RCC 7860 (cell line): ENCODE measurements at regions not wholly inside any gene's neighbourhood (a gene's known extent, or its start where the extent isn't known, plus 50 kb on each side); places are given as distances from the start of the nearest gene placed in this dataset.

ENCODE experiments used
- DNase-seq: peaks from one replicate; pipeline ENCODE4 v3.0.0-alpha.2; 2015; ENCODE audit warnings: low spot score
- FAIRE-seq: peaks from 2 replicates; lab custom pipeline; 2012; peaks lifted over from hg19 to GRCh38; lab: Jason Lieb, UNC

- DNase-seq: no peak
- no peak for FAIRE-seq
Measured at GRCh38 chr6:43912598-43913371, 142.8 kb downstream of the VEGFA start.

GRCh38 chr6:43912116-43912577 is 142.1 kb downstream of the VEGFA start:
- no peak for FAIRE-seq
- DNase-seq: no peak

- no peak for FAIRE-seq
- DNase-seq: no peak
Measured at GRCh38 chr6:43911354-43912115, 141.5 kb downstream of the VEGFA start.

DNA sequence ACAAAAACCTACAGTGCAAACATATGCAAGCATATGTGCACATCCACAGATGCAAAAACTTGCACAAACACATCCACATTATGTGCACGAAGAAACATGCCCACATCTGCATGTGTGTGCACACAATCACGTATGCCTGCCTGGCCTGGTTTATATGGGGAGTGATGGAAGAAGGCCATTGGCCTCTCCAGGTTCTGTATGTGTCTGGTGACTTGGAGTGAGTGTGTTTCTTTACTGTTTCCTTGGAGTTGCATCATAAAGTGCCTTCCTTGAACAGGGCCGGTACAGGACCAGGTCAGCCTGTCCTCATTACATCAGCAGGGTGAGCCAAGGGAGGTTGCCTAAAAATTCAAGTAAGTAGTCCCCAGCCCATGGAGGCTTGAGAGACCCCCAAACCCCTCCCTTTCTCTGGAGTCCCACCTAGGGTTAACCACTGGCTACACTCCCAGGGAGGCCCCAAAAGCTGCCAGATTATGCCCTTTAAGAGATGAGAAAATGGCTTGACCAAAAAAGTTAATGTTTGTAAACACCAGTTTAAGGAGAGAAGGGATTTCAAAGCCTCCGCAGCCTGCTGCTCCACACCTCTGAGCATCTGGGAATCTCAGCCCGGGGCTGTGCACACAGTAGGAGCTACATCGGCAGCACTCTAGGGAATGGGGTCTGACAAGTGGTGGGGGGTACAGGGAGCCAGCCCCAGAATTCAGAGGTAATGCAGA is 140.8 kb downstream of the VEGFA start:
- no peak for FAIRE-seq
- no peak for DNase-seq

GRCh38 chr6:43910149-43910637 is 140.2 kb downstream of the VEGFA start:
- DNase-seq: no peak
- no peak for FAIRE-seq

DNA sequence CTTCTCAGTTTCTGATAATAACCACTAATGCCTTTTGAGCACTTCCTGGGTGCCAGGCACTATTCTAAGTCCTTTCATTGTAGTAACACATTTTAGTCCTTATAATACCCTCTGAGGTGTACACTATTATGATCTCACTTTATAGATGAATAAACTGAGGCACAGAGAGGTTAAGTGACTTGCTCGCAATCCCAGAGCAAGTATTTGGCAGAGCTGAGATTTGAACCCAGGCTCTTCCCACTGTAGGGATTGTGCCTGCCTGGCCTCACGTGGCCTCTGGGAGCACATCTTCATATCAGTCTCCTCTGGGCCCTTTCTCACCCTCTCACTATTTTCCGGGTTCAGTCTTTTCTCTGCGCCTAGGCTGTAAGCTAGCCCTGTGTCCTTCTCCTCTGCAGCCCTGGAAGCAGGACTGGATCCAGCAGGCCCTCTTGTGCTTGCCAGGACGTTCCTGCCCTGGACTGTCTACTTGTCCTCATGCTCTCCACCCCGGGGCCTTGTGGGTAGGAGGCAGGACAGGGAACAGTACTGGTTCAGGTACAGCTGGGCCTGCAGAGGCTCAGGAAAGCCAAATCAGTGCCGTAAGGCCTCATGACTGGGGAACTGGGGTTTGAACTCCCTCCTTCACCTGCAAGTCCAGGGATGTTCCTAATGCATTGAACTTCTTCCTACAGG is 139.6 kb downstream of the VEGFA start:
- no peak for FAIRE-seq
- no peak for DNase-seq

GRCh38 chr6:43907789-43908472 is 137.9 kb downstream of the VEGFA start:
- no peak for FAIRE-seq
- DNase-seq: no peak

- FAIRE-seq (no peak), DNase-seq (no peak)
Measured at GRCh38 chr6:43907312-43907711, 137.3 kb downstream of the VEGFA start.

DNA sequence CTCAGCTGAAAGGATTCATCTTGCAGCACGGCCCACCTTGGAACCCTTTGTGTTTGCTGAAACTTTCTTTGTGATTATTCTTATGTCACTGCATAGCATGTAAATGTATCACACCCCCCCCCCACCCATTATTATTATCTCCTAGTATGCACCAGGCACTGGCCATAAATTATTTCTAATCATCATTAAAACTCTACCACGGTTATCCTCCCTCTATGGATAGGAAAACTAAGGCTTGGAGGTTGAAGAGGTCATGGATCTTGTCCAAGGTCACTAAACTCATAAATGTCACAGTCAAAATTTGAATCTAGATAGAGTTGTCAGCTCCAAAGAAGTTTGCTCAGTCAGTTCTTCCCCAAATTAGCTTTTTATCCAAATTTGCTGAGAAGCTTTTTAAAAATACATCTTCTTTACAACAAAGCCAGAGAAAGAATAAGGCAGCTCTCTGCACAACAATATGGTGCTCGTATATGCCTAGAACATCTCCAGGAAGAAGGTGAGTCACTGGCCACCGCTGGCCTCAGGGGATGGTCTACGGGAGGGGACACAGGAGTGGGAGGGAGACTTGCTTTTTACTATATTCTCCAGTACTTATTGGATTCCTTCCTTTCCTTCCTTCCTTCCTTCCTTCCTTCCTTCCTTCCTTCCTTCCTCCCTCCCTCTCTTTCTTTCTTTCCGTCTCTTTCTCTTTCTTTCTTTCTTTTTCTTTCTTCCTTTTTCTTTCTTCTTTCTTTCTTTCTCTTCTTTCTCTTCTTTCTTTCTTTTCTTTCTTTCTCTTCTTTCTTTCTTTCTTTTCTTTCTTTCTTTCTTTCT is 134.5 kb downstream of the VEGFA start:
- DNase-seq (no peak), FAIRE-seq (no peak)

- FAIRE-seq (no peak), DNase-seq (no peak)
Measured at GRCh38 chr6:43903739-43904290, 133.8 kb downstream of the VEGFA start.

- no peak for DNase-seq
- no peak for FAIRE-seq
Measured at GRCh38 chr6:43901733-43902230, 131.8 kb downstream of the VEGFA start.

GRCh38 chr6:43900916-43901732 is 131.1 kb downstream of the VEGFA start:
- no peak for FAIRE-seq
- DNase-seq: no peak

- DNase-seq: no peak
Measured at GRCh38 chr6:43900560-43900915, 130.5 kb downstream of the VEGFA start.

GRCh38 chr6:43899830-43900229 is 129.8 kb downstream of the VEGFA start:
- no peak for FAIRE-seq
- DNase-seq: no peak

More at GRCh38 chr6:43900560-43900915, 130.5 kb downstream of the VEGFA start:
- no peak for FAIRE-seq

- DNase-seq (no peak), FAIRE-seq (no peak)
Measured at GRCh38 chr6:43898358-43899131, 128.5 kb downstream of the VEGFA start.

DNA sequence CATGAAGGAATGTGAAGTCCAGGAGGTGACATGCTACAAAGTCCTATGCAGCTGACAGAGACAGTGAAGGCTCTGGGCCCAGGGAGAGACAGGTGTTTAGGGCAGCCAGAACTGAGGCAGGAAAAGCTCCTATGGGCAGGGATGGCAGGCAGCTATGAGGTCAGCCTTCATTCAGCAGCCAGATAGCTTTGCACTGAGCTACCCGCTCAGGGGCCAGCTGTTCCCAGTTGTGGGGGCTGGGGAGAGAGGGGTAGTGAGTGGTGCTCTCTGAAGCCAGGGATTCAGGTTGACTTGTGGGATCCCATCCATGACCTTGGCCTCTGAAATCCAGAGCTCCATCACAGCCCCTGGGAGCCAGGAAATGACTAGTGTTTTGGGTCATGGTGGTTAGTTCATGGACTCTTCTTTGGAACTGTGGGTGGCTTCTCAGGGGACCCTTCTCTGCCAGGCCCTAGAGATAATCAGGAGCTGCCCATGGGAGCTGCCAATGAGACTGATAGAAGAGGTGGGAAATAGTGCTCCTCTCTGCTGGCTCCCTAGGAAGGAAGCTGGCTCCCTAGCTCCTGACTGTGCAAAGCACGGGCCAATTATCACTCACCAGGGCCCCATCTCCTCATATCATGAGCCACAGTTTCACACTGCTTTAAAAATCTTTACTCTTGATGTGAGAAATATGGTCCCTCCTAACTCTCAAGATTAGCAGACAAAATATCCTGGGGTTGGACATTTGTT is 127.7 kb downstream of the VEGFA start:
- FAIRE-seq (no peak), DNase-seq (no peak)
